GM19035 (cell line): ENCODE measurements at regions not wholly inside any gene's neighbourhood (a gene's known extent, or its start where the extent isn't known, plus 50 kb on each side); places are given as distances from the start of the nearest gene placed in this dataset.
"Not testable (repeated sequence)": the region's sequence is repeated elsewhere in the genome, so short reads cannot be mapped to it uniquely, and the experiment has no call there.

Source experiments
- ATAC-seq: cut with Tn5 transposase; IDR thresholded peaks from one replicate; pipeline ENCODE4 v1.9.1; 2021; ENCODE audit not compliant: unreplicated experiment

GRCh38 chr12:105480162-105480561 is 149.7 kb downstream of the C12orf75 start:
- no peak for ATAC-seq

DNA sequence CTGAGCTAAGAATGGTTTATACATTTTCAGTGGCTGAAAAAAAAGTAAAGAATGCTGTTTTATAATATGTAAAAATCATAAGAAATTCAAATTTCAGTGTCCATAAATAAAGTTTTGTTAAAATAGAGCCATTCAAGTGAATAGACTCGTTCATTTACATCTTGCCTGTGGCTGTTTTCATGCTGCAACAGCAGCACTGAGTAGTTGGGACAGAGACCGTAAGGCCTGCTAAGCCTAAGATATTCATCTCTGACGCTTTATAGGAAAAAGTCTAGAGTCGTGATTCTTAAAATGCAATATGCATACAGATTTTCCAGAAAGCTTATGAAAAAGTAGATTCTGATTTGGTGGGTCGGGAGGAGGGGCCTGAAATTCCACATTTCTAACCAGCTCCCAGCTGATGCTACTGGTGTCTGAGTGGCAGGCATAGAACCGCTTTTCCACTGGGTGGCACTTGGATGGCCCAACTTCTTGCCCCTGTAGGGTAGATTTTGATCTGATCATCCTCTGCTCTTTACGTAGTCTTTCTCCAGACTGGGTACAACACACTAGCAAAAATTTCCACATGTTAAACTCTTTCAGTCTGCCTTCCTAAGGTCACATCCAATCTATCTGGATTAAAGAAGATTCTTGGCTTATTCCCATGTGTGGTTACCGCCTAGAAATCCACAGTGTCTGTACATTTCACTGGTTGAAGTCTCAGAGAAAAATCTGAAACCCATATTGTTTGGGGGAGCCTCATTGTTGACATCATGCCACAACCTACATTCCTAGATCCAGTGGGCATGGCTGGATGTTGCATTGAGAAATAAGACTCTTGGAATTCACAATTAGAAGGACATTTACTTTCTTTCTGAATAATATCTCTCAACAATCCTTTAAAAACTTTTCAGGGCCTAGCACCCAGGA is 151.2 kb downstream of the C12orf75 start:
- ATAC-seq, result no peak

GRCh38 chr12:105482951-105483350 is 152.5 kb downstream of the C12orf75 start:
- no peak for ATAC-seq

DNA sequence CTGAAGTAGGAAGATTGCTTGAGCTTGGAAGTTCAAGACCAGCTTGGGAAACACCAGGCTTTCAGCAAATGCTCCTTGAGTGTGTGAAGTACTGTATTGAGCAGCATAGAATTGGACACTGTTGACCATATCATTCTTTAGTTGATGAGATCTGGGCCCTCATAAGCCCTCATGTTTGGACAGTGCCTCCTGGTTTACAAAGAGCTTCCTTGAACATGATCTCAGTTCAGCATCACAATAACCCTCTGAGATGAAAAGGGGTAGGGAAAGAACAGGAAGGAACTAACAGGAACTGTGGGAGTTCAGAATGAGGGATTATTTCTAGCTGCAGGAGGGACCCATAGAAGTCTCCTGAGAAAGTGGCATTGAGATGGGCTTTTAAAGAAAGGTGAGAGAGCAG is 153.2 kb downstream of the C12orf75 start:
- no peak for ATAC-seq

GRCh38 chr12:105485321-105485910 is 154.9 kb downstream of the C12orf75 start:
- no peak for ATAC-seq

- no peak for ATAC-seq
Measured at GRCh38 chr12:105485921-105486320, 155.4 kb downstream of the C12orf75 start.

DNA sequence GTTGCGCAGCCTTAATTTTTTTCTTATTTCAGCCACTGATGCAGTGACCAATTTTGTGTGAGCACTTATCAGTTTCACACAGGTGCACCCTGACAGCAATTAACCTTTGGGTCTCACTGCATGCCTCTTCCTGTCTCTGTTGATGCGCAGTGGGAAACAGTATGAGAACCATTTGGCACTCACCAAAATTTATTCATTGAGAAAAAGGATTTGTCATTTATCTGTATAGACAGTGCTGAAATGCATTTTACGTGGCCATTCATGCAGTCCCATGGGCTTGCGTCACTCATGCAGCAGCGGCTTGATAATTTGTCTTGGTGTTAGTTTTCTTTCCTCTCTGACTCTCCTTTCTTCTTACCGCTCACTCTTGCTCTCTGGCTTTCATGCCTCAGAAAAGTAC is 157.5 kb downstream of the C12orf75 start:
- no peak for ATAC-seq

GRCh38 chr12:105492591-105493545 is 162.4 kb downstream of the C12orf75 start:
- no peak for ATAC-seq

DNA sequence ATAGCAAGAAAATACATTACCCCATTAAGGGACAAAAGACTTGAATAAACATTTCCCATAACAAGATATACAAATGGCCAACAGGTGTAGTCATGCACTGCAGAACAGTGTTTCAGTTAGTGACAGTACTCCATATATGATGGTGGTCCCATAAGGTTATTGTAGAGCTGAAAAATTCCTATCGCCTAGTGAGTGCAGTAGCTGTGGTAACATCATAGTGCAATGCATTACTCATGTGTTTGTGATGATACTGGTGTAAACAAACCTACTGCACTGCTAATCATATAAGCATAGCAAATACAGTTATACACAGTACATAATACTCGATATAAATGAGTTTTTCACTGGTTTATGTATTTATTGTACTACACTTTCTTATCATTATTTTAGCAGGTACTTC is 168.7 kb downstream of the C12orf75 start:
- no peak for ATAC-seq

- ATAC-seq, result not testable (repeated sequence)
Measured at GRCh38 chr12:105500676-105501075, 170.2 kb downstream of the C12orf75 start.

GRCh38 chr12:105502426-105502930 is 172.0 kb downstream of the C12orf75 start:
- no peak for ATAC-seq

GRCh38 chr12:105503619-105504018 is 173.1 kb downstream of the C12orf75 start:
- no peak for ATAC-seq

DNA sequence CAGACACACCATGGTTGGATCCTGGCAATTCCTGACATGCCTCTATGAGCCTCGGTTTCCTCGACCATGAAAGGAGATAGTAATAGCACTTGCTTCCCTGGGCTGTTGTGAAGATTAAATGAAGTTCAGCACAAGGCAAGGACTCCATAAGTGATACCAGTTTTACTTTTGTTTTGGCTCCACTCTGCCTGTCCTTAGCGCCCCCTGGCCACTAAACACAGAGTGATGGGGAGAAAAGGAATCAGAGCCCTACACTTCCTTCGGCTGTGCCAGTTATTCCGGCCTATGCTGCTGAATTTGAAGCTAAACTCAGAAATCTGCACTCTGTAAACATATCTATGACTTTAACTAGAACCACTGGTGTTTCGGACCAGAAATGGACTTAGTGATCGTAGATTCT is 173.8 kb downstream of the C12orf75 start:
- no peak for ATAC-seq

DNA sequence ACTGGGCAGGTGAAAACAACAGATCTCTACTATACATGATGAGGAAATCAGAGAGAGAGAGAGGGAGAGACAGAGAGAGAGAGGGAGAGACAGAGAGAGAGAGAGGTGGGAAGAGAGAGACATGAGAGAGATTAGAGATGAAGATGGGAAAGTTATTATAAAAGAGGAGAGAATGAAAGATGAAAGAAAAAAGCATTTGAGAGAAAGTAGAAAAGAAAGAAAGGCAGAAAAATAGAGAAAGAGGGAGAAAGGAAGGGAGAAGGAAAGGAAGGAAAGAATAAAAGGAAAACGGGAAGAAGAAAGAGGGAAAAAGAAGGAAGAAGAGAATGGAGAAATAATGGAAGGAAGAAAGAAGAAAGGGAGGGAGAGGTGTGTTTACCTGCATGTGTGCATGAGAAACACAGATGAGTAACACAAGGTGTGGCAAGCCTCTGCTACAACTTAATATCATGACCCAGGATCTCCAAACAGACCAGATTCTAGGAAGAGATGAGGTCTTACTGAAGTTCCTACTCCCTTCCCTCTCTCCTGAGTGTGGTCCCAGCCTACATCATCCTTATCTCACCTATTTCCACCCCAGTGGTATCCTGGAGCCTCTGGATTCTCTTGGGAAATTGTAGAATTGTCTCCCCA is 176.3 kb downstream of the C12orf75 start:
- ATAC-seq, result no peak

- no peak for ATAC-seq
Measured at GRCh38 chr12:105507311-105508038, 177.0 kb downstream of the C12orf75 start.

- no peak for ATAC-seq
Measured at GRCh38 chr12:105508096-105508495, 177.6 kb downstream of the C12orf75 start.

- ATAC-seq, result no peak
Measured at GRCh38 chr12:105510526-105510925, 180.0 kb downstream of the C12orf75 start.

- not testable (repeated sequence) for ATAC-seq
Measured at GRCh38 chr12:105512861-105513260, 182.4 kb downstream of the C12orf75 start.

- ATAC-seq, result no peak
Measured at GRCh38 chr12:105522166-105522825, 191.8 kb downstream of the C12orf75 start.
